GM12892 (cell line): ENCODE measurements at regions not wholly inside any gene's neighbourhood (a gene's known extent, or its start where the extent isn't known, plus 50 kb on each side); places are given as distances from the start of the nearest gene placed in this dataset.

Source experiments
- POLR2A ChIP-seq: IDR thresholded peaks from 2 replicates; pipeline ENCODE4 v1.6.1; 2011; ENCODE audit warnings: low read depth, low read length, control low read depth
- POLR2AphosphoS5 ChIP-seq: IDR thresholded peaks from 2 replicates; pipeline ENCODE4 v1.6.1; 2011; ENCODE audit warnings: low read depth, low read length, control low read depth

GRCh38 chr1:87436534-87436933, 107.9 kb downstream of the LMO4 start:
- no peak for TF ChIP-seq POLR2A
- no peak for TF ChIP-seq POLR2AphosphoS5
